ENCODE measurements at regions not wholly inside any gene's neighbourhood (a gene's known extent, or its start where the extent isn't known, plus 50 kb on each side); places are given as distances from the start of the nearest gene placed in this dataset.
A peak's percentile ranks its signal among the peaks of the same experiment; 100 is the strongest.
"Not testable (repeated sequence)": the region's sequence is repeated elsewhere in the genome, so short reads cannot be mapped to it uniquely, and the experiment has no call there.

DNA sequence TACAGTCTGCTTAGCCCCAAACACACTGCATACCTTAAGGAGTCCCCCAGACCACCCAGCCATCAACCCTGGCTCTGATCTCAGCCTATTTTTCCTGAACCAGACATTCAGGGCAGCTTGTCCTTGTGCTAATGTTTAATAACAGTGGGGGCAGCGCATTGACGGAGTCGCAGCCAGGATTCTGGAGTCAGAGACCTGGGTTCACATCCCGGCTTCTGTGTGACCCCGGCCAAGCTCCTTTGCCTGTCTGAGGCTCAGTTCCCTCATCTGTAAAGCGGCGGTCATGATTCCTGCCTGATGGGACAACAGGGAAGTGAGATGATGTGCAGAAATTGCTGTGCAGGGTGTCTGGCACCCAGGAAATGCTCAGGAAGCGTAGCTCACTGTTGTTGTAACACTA, 63.1 kb downstream of the MATN1 start:
- DNase-seq = no peak

DNA sequence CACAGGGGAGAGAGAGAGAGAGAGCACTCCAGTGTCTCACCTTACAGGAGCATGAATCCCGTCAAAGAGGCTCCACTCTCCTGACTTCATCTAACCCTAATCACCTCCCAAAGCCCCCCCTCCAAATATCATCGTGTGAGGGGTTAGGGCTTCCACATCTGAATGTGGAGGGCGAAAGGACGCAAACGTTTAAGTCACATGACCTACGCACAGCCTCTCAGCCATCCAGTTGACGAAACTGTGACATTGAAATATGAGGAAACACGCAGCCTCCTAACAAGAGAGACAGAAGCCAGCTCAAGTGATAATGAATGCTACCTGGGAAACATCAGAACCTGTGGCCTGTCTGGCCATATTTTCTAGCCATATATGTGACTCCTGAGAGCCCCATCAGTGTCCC, 63.7 kb downstream of the MATN1 start:
- no peak for DNase-seq

DNA sequence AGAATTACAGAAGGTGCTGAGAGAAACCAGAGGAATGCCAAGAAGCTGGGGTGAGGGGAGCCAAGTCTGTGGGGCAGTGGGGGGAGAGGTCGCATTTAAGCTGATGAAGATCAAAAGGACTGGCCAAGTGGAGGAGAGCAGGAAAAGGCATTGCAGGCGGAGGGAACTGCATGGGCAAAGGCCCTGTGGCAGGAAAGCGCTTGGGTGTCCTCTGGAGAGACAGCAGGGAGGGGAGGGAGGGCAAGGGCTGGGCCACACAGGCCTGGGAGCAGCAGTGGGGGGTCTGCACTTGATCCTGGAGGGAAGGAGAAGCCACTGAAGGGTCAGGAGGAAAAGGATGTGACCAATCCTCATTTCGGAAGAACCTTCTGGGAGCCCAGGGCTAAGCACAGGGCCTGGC, 65.0 kb downstream of the MATN1 start:
- DNase-seq = not testable (repeated sequence)

DNA sequence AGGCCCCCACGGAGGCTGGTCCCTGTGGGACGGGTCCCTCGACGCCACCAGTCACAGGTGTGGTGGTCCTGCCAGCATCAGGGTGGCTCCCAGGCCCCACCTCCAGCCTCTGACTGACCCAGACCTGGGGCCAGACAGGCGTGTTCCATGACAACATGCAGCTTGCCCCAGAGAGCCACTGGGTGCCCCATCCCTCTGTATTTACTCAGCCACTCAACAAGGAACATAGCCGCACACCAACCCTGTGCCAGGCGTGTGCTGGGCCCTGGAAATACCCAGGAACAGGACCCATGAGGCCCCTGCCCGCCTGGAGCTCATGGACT, 65.4 kb downstream of the MATN1 start:
- no peak for DNase-seq

DNA sequence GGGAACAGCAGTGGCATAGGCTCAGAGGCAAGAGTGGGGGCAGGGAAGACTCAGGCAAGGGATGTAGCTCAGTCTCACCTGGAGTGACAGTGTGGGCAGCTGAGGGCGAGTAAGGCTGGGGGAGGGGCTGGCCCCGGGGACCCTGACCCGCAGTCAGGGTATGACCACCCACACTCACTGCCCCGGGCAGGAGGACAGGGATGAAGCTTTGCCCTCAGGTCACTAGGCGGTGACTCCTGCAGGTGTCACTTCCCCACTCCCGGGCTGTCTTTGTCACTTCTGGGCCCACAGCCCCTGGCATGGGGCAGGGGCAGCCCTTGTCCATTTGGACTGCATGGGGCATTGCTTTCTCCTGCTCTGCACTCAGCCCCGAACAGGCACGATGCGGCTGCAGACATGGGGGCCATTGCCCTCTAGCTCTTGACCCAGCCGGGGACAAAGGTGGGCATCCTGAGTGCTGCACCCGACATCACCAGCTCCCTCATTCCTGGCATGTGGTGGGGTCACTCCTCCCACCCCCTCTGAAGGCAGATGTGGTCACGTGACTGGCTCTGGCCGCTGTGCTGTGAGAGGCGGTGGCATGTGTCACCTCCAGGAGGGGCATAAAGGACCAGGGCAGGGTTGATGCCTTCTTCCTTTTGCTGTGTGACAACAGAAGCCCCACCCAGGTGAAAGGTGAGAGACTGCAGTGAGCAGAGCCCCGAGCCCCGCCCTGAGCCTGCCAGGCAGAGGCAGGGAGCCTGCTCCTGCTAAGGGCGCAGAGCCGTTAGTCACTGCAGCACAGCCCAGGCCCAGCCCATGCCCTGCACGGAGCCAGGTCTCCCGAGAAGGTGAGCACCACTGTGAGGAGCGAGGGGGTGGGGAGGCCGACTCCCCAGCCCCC, 66.0 kb downstream of the MATN1 start:
- no peak for DNase-seq

DNA sequence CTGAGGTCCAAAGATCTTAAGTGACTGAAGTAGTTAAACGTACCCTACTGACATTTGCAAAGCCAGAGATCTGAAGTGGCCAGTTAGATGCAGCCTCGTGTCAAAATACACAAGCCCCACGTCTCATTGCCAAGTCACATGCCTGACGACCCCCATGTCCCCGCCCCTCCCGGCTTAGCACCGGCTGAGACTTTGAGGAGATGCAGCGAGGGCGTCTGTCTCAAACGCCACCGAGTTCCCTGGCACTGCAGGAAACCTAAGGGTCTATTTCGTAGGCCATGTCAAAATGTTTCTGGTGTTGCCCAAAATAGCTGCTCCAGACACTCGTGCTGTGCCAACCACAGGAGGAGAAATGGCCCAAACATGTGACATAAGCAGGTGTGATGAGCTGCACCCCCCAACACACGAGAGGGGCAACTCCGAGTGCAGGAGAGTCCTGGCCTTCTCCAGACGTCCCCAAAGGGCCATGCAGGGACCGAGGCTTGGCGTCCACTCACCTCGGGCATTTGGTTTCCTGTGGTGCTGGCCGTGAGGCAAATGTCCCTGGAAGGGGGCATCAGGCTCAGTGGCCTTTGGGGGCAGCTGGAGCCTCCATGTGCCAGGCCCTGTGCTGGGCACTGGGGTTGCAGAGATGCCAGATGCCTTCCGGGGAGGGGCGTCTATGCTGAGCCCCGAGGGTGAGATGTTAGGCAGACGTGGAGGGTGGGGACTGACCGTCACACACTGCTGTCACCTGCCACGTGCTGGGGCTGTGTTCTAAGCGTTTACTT, 67.0 kb downstream of the MATN1 start:
- DNase-seq = no peak

DNA sequence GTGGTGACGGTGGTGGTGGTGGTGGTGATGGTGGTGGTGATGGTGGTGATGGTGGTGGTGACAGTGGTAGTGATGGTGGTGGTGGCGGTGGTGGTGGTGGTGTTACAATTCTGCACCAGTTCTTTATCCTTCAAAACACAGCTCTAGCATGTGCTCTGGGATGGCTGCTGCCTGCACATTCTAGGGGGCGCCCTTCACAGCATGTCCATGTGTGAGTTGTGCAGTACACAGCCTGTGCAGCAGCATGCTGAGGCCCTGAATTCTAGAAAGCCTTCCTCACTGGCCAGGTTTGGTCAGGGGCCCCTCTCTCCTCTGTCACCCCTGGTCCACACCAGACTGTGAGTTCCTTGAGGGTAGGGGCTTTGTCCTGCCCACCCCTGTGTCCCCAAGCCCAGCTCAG, 67.7 kb downstream of the MATN1 start:
- DNase-seq = no peak

DNA sequence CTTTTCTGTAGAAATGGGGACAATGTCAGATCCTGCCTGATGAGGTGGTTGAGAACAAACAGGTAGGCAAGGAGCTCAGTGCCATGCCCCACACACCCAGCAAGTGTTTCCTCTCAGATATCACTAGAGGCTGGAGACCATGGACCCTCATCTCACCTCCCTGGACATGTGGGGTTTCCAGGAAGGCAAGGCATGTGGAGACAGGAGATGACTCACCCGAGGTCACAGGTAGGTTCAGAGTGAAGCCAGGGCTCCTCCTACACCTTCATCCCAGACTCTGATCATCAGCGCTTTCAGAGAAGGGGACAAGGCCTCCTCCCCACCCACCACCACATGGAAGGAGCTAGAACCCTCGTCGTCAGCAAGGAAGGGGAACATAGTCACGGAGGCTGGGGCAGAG, 69.2 kb downstream of the MATN1 start:
- no peak for DNase-seq

DNA sequence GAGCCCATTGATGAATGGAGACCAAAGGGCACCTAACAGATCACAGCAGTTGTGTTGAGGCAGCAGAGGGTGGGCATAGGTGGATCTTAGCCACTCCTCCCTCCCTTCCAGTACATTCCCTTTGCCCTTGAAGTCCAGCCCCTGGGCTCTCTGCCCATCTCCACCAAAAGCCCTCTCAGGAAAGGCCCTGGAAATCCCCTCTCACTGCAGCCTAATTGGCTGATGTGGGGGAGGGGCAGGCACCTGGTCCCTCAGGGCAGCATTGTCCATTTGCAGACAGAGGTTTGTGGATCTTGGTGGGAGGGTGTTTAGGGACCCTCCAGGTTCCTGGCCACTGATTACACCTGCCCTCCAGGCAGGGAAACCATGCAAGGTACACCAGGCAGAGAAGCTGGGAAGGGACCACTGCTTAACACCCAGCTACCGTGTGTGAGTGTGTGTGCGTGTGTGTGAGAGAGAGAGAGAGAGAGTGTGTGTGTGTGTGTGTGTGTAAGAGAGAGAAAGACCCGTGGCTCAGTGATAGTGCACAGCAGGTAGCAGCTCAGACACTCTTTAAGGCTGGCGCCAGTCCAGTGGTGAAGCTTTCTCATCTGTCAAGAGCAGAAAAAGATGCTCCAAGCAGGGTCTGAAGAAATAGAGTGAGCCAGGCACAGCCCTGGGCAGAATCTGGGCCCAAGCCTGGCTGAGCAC, 71.1 kb downstream of the MATN1 start:
- DNase-seq = peak; percentile 45

DNA sequence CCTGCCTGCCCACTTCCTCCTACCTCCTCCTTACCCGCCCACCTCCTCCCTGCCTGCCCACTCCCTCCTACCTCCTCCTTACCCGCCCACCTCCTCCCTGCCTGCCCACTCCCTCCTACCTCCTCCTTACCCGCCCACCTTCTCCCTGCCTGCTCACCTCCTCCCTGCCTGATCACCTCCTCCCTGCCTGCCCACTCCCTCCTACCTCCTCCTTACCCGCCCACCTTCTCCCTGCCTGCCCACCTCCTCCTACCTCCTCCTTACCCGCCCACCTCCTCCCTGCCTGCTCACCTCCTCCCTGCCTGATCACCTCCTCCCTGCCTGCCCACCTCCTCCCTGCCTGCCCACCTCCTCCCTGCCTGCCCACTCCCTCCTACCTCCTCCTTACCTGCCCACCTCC, 72.0 kb downstream of the MATN1 start:
- not testable (repeated sequence) for DNase-seq

DNA sequence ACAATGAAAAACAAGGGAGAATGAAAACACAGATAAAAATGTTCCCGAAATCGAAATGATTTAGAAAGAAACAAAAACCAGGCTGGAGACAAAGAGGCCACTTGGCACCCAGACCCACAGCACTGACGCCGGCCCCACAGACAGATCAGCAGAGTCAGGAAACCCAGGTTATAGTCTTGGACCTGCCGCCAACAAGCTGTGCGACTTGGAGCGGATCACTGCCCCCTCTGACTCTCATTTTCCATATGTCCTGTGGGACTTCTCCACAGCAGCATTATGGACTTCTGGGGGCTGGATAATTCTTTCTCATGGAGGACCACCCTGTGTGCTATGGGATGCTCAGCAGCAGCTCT, 72.4 kb downstream of the MATN1 start:
- no peak for DNase-seq

DNA sequence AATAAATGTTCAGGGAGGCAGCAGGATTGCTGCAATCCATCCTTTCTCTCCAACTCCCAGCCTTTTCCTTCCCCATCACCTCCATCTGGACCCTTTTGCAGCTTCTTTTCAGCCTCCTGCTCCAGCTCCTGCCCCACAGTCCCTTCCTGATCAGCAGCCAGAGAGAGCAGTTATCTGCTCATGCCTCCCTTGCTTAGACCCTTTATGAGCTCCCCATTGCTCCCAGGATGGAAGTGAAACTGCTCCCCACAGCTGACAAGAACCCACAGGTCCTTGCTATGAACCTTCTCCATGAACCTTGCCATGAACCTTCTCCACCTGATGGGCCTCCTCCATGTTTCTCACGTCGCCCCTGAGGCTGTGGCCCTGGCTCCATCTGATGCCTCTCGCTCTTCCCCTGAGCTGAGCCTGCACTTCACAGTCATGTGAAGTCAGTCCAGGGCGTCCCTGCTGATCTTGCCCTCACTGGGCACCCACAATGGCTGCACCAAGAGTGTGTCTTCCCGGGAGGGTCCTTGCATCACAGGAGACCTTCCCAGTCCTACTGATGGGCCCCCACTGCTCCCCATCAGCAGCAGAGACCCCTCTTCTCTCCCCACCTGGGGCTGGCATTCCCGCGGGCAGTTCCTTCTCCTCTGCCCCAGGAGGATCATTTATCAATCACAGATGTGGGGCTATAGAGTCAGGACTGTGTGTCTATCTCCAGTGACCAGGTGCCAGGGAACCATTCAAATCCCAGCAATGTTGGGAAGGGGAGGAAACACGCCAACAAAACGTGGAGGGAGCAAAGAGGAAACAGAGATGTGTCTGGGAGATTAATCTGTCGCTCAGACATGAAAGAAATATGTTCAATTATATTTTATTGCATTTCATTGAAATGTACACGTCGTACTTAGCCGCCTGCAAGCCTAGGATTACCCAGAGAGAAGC, 73.1 kb downstream of the MATN1 start:
- DNase-seq = no peak

DNA sequence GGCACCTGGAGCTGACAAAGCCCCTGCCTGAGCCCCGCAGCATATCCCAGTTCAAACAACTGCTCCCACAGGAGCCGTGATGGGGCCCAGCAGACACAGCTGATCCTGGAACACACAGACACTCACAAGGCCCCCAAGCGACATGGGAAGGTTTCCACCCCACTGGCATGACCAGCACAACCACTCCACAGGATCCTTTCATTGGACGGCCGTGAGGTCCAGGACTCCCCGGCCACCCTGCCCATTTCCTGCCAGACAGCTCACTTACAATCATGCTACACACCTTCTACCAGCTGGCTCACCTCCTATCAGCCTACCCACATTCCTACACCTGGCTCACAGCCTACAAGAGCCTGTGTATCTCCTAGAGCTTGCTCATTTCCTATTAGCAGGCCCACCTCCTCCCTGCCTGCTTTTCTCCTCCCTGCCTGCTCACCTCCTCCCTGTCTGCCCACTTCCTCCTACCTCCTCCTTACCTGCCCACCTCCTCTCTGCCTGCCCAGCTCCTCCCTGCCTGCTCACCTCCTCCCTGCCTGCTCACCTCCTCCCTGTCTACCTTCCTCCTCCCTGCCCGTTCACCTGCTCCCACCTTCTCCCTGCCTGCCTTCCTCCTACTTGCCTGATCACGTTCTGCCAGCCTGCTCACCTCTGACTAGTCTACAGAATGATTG, 73.9 kb downstream of the MATN1 start:
- no peak for DNase-seq

DNA sequence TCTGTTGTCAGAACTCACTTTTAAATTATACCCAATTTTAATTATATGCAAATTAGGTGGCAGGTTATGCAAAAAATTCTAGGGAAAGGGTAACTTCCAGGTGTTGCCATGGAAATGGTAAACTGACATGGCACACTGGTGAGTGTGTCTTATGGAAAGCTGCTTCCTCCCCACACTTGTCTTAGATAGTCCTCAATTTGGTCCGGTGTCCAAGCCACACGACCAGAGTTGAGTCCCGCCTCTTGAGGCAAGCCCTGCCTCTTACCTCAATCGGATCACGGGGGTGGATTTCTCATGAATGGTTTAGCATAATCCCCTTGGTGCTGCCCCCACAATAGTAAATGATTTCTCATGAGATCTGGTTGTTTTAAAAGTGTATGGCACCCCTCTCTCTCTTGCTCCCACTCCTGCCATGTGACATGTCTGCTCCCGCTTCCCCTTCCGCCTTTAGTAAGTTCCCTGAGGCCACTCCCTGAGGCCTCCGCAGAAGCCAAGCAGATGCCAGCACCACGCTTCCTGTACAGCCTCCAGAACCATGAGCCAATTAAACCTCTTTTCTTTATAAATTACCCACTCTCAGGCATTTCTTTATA, 74.9 kb downstream of the MATN1 start:
- DNase-seq = no peak

DNA sequence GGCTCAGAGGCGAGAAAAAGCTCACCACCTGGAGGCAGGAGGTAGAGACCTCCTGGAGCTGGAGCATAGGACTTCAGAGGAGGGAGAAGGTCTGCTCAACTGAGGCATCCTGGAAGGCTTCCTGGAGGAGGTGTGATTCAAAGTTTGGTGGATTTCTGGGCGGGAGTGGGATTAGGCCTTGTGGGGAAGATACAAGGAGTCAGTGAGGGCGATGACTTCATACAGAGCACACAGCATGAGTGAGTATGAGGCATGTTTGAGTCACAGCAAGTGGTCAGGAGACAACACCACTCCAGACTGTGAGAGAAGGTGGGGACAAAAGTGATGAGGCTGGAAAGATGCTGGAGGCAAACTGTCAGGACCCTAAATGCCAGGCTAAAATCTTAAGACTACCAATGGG, 77.6 kb downstream of the MATN1 start:
- DNase-seq = no peak

DNA sequence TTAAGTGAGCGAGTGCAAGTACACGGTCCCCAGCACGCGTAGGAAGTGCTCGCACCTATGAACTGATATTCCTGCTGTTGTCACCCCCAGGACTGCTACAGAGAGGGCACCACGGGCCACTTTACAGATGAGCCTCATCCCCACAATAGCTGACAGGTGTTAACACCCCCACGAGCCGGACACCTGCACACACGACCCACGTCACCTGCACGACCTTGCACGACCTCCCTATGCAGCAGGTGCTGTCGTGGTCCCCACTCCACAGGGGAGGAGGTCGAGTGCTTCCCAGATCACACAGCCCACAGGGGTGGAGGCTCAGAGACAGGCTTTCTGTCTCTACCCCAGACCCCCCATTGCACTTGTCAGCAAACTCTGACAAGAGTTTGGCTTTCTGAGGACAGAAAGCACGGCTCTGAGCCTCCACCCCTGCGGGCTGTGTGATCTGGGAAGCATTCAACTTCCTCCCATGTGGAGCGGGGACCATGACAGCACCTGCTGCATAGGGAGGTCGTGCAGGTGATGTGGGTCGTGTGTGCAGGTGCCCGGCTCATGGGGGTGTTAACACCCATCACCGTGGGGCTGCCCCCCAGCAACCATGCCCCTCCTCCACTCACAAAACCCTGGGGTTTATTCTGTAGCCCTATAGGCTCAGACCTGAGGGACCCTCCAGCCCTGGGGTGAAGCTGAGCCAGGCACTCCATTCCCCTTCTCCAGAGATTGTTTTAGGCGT, 80.8 kb downstream of the MATN1 start:
- DNase-seq = no peak

DNA sequence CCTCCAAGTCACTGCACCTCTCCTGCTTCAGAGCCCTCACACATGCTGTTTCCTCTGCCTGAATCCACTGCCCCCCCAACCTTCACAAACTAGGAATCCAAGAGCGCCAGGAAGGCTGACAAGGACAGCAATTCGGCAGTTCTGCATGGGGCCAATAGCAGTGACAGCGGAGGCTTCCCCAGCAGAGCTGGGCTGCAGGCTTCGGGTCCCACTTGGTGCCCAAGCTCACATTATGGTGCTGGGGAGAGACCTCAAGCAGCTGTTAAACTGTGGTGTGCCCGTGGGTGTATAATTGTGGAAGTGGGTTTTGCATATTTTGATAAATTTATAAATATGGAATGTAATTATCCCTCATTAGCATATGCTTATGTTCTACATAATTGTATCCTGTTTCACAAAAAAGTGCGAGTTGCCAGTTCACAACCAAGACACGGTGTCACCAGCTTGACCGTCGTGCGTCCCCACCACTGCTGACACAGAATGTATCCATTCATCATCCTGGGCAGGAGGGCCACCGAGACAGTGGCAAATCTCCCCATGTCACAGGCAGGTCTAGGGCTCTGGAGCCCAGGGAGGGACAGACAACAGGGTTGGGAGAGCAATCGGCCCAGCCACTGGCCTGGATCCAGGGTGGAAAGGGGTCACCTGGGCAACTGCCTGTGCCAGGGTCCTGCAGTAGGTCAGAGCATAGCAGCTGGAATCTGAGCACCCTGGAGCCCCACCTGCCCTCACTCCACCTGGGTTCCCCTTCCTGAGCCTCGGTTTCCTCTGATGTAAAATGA, 81.6 kb downstream of the MATN1 start:
- no peak for DNase-seq

DNA sequence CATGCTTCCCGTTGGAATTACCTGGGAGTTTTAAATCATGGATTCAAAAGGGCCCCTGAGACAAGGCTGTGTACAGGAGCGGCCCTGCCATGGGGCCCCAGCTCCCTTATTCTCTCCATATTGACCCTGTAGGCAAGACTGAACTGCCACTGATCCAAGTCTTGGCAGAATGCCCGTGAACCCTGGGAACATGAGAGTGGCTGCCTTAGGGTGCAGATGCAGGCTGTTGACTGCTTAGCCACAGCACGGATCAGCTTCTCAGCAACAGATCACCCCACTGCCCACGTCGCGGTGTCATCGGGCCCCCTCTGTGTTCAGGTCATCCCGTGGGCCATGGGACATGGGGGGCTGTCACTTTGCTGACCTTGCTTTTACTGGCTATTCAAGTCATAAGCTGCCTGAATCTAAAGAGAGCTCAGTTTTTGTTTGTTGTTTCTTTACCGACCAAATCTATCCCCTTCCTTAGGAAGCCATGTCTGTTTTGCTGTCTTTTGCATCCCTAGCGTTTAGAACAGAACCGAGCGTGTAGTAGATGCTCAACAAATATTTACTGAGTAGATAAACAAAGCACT, 83.4 kb downstream of the MATN1 start:
- DNase-seq = peak; percentile 52

DNA sequence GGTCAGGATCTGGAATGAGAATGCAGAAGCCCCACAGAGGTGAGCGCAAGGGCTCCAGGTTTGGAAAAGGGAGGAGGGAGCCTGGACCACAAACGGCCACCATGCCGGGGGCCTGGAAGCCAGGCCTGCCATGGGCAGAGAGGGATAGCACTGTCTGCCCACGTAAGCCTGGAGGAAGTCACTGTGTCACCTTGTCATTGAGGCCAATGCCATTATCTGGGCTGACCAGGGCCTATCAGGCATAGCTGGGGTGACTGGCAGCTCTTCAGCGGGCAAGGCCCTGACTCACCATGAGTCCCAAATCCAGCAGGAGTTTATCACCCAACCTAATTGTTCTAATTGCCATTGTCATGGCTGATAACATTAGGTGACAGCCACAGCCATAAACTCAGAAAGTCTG, 84.6 kb downstream of the MATN1 start:
- DNase-seq = no peak

DNA sequence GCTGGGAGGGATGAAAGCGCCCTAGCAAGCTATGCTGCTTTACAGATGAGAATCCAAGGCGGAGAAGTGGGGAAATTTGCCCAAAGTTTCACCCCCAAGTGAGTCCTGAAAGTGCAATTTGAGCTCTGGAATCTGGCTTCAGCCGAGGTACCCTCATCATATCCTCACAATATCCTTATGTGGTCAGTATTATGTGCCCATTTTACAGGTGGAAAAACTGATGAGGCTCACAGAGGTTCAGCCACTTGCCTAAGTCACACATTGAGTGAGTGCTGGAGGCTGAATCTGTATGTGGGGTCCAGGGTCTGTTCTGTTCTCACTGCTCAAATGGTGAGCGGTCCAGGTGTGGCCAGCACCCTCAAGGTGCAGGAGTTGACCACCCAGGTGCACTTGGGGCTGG, 85.3 kb downstream of the MATN1 start:
- no peak for DNase-seq

All from NCI-H1105 treated with DMSO at 0.1 percent for 48 hours (cell line).